H1 (cell line): ENCODE measurements at regions not wholly inside any gene's neighbourhood (a gene's known extent, or its start where the extent isn't known, plus 50 kb on each side); places are given as distances from the start of the nearest gene placed in this dataset.

ENCODE experiments used
- CTCF ChIA-PET: fragments of 300-600 bp; sonication (Branson Sonifier 250); formaldehyde crosslinking; loops from one replicate; lab custom pipeline; 2021; ENCODE audit not compliant: partially characterized antibody; lab: Charles Lee
- POLR2A ChIA-PET: fragments of 300-600 bp; sonication (Branson Sonifier 250); formaldehyde crosslinking; loops from one replicate; lab custom pipeline; 2021; ENCODE audit warnings: inconsistent platforms; ENCODE audit not compliant: partially characterized antibody; lab: Charles Lee
- DNase-seq, 2 experiments: peaks; one replicate each; pipeline versions ENCODE4 v3.0.0 to v3.0.0-alpha.2; 2010 to 2022; ENCODE audit warnings: low spot score in 2 of 2, low read depth in 1 of 2, mixed read lengths in 1 of 2
- FAIRE-seq: peaks from 2 replicates; lab custom pipeline; 2011; peaks lifted over from hg19 to GRCh38; lab: Jason Lieb, UNC
- H2AFZ ChIP-seq: 2 replicates; pipeline ENCODE4 v1.8.1; 2012; ENCODE audit warnings: low read length, inconsistent platforms
- H2AK5ac ChIP-seq: 2 replicates; pipeline ENCODE4 v1.6.1; 2013; ENCODE audit warnings: low read depth, low read length
- H2BK120ac ChIP-seq: replicated peaks from 2 replicates; pipeline ENCODE3; 2013; ENCODE audit warnings: low read depth, low read length, inconsistent platforms
- H2BK12ac ChIP-seq: 2 replicates; pipeline ENCODE4 v1.6.1; 2013; ENCODE audit warnings: low read depth, low read length
- H2BK15ac ChIP-seq: 2 replicates; pipeline ENCODE4 v1.6.1; 2013; ENCODE audit warnings: low read length
- H2BK20ac ChIP-seq: 2 replicates; pipeline ENCODE4 v1.6.1; 2013; ENCODE audit warnings: low read length
- H2BK5ac ChIP-seq: 2 replicates; pipeline ENCODE4 v1.6.1; 2013; ENCODE audit warnings: low read depth, low read length
- H3K14ac ChIP-seq: 2 replicates; pipeline ENCODE4 v1.6.1; 2013; ENCODE audit warnings: inconsistent platforms; ENCODE audit not compliant: insufficient read length
- H3K18ac ChIP-seq: 2 replicates; pipeline ENCODE4 v1.6.1; 2013; ENCODE audit warnings: low read length; ENCODE audit errors: extremely low read depth
- H3K23ac ChIP-seq: 2 replicates; pipeline ENCODE4 v1.6.1; 2013; ENCODE audit warnings: inconsistent platforms; ENCODE audit not compliant: insufficient read length
- H3K23me2 ChIP-seq: 2 replicates; pipeline ENCODE4 v1.6.1; 2013; ENCODE audit warnings: low read depth, low read length
- H3K27ac ChIP-seq: 2 replicates; pipeline ENCODE4 v1.6.1; 2011; ENCODE audit warnings: low read depth, low read length, inconsistent platforms
- H3K27me3 ChIP-seq, 4 experiments: replicated peaks in 1 of 4; 1 replicate in 1 of 4; 2 replicates in 3 of 4; pipeline versions ENCODE4 v1.6.1 to v1.8.1; 2011 to 2013; ENCODE audit warnings: low read length in 3 of 4, mild to moderate bottlenecking in 3 of 4, inconsistent platforms in 2 of 4, mixed read lengths in 2 of 4, moderate library complexity in 1 of 4; ENCODE audit not compliant: control insufficient read depth in 3 of 4, insufficient read depth in 3 of 4; ENCODE audit errors: extremely low read depth in 1 of 4
- H3K36me3 ChIP-seq, 4 experiments: 2 replicates each; pipeline versions ENCODE4 v1.6.1 to v1.8.1; 2011 to 2013; ENCODE audit warnings: mild to moderate bottlenecking in 4 of 4, low read length in 3 of 4, moderate library complexity in 2 of 4, control low read depth in 1 of 4, inconsistent platforms in 1 of 4; ENCODE audit not compliant: insufficient read depth in 4 of 4, control insufficient read depth in 2 of 4
- H3K4ac ChIP-seq: replicated peaks from 2 replicates; pipeline ENCODE3; 2013; ENCODE audit warnings: low read length, low read depth, mixed read lengths, inconsistent platforms; ENCODE audit not compliant: insufficient read length
- H3K4me1 ChIP-seq, 4 experiments: replicated peaks in 1 of 4; 1 replicate in 1 of 4; 2 replicates in 3 of 4; pipeline versions ENCODE4 v1.6.1 to v1.8.1; 2011 to 2013; ENCODE audit warnings: low read length in 3 of 4, inconsistent platforms in 2 of 4, mixed read lengths in 1 of 4; ENCODE audit not compliant: insufficient read depth in 4 of 4, control insufficient read depth in 3 of 4
- H3K4me2 ChIP-seq, 2 experiments: 2 replicates each; pipeline versions ENCODE4 v1.6.1 to v1.8.1; 2011 to 2013; ENCODE audit warnings: low read depth in 2 of 2, low read length in 2 of 2, control low read depth in 1 of 2, inconsistent platforms in 1 of 2, mild to moderate bottlenecking in 1 of 2; ENCODE audit not compliant: insufficient read depth in 1 of 2
- H3K4me3 ChIP-seq, 4 experiments: fragments of 200-600, 300-600 bp in 1 of 4; sonication (generic), shearing (Covaris generic), sonication (Bioruptor Twin) in 1 of 4; 2 replicates each; pipeline versions ENCODE4 v1.5.1 to v1.8.1; 2011 to 2016; ENCODE audit warnings: low read length in 4 of 4, low read depth in 3 of 4, control low read depth in 2 of 4, inconsistent platforms in 2 of 4, mild to moderate bottlenecking in 2 of 4, mixed read lengths in 1 of 4, moderate library complexity in 1 of 4; ENCODE audit not compliant: insufficient read depth in 2 of 4; ENCODE audit errors: extremely low read depth in 1 of 4
- H3K56ac ChIP-seq: replicated peaks from 2 replicates; pipeline ENCODE3; 2013; ENCODE audit warnings: low read depth, mild to moderate bottlenecking, mixed read lengths, low read length, inconsistent platforms; ENCODE audit not compliant: insufficient read length
- H3K79me1 ChIP-seq: 2 replicates; pipeline ENCODE4 v1.6.1; 2013; ENCODE audit warnings: low read depth, low read length, control low read depth
- H3K79me2 ChIP-seq, 2 experiments: 2 replicates each; pipeline versions ENCODE4 v1.6.1 to v1.8.1; 2012 to 2013; ENCODE audit warnings: low read length in 2 of 2, mild to moderate bottlenecking in 2 of 2, inconsistent platforms in 1 of 2; ENCODE audit not compliant: insufficient read depth in 2 of 2, control insufficient read depth in 1 of 2
- H3K9ac ChIP-seq, 4 experiments: replicated peaks in 1 of 4; 1 replicate in 1 of 4; 2 replicates in 3 of 4; pipeline versions ENCODE4 v1.6.1 to v1.8.1; 2011 to 2013; ENCODE audit warnings: low read depth in 3 of 4, low read length in 3 of 4, control low read depth in 2 of 4, mild to moderate bottlenecking in 2 of 4, moderate library complexity in 2 of 4, inconsistent platforms in 1 of 4; ENCODE audit errors: extremely low read depth in 1 of 4
- H3K9me3 ChIP-seq, 2 experiments: 2 replicates each; pipeline versions ENCODE4 v1.6.1 to v1.8.1; 2012 to 2013; ENCODE audit warnings: mild to moderate bottlenecking in 2 of 2, moderate library complexity in 2 of 2, control low read depth in 1 of 2, inconsistent platforms in 1 of 2, low read depth in 1 of 2, low read length in 1 of 2, mixed read lengths in 1 of 2; ENCODE audit not compliant: insufficient read depth in 2 of 2
- H4K20me1 ChIP-seq, 2 experiments: replicated peaks in 1 of 2; 2 replicates each; pipeline versions ENCODE3 to v1.8.1; 2011 to 2013; ENCODE audit warnings: inconsistent platforms in 2 of 2, low read length in 2 of 2, mild to moderate bottlenecking in 1 of 2; ENCODE audit not compliant: insufficient read depth in 2 of 2, control insufficient read depth in 1 of 2
- H4K5ac ChIP-seq: 2 replicates; pipeline ENCODE4 v1.6.1; 2013; ENCODE audit warnings: low read length, low read depth, mixed read lengths, inconsistent platforms; ENCODE audit not compliant: insufficient read length
- H4K8ac ChIP-seq: 2 replicates; pipeline ENCODE4 v1.8.0; 2013; ENCODE audit warnings: mild to moderate bottlenecking, moderate library complexity, low read length, inconsistent platforms; ENCODE audit not compliant: insufficient read depth; ENCODE audit errors: extremely low read depth
- H4K91ac ChIP-seq: replicated peaks from 2 replicates; pipeline ENCODE3; 2013; ENCODE audit warnings: low read length, mixed read lengths, inconsistent platforms; ENCODE audit not compliant: insufficient read length
- WGBS, 2 experiments: shearing (Covaris generic) in 1 of 2; methylation state at CpG; one replicate each; pipeline versions ENCODE4 v1.1.6 to v1.1.7; 2013 to 2015; ENCODE audit warnings: low lambda C conversion rate in 2 of 2, mixed read lengths in 2 of 2, inconsistent platforms in 1 of 2, low coverage in 1 of 2, missing lambda C conversion rate in 1 of 2; ENCODE audit not compliant: insufficient replicate concordance in 2 of 2, insufficient coverage in 1 of 2, insufficient read length in 1 of 2; ENCODE audit errors: extremely low coverage in 1 of 2, missing lambda C conversion rate in 1 of 2; 5-methylcytosine and 5-hydroxymethylcytosine counted together

DNA sequence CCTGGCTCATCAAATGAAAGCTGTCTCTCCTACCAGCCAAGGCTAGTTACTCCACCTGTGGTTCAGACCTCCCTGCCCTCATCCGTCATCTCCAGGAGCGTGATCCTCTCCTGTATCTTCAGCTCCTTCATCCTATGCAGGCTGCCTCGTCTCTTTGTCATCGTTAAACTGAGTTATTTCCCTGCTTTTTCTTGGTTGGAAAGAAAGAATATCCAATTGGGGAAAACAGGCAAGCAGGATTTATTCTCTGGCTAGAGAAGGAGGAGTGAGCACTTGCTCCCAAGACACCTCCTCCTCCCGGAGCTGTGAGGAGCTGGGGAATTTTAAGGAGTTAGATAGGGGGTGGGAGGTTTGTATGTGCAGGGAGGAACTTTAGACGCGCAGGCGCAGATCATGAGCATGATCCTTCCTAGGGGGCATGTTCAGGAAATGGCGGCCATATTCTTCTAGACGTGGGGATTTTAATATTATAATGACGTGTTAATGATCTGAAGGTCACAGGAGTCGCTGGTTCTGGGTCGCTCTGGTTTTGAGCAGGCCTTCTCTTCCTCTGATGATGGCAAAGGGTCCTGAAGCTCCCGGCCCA, 156.4 kb upstream of the KL start:
- FAIRE-seq, result no peak
- H3K18ac ChIP-seq, result no peak overlapping the region
- H4K20me1 ChIP-seq, result no peaks in the 10 kb centered on the region
- H2BK5ac ChIP-seq, result no peak overlapping the region
- H3K4ac ChIP-seq, result no peak overlapping the region
- peaks cover 12% of the 10 kb centered on the region in 2 experiments; a peak in 3 of 4 replicates for H3K9me3 ChIP-seq
- no peak overlapping the region for H3K14ac ChIP-seq
- H4K91ac ChIP-seq, result no peak overlapping the region
- CTCF ChIA-PET, result interaction anchor here (1.0 to 1.2 kb wide), 2 partner anchors 10 to 69 kb away, joined by 3 read pairs; no protein-coding TSS in a partner anchor
- no peak overlapping the region for H2AK5ac ChIP-seq
- POLR2A ChIA-PET, result no interaction called here
- H2BK20ac ChIP-seq, result no peak overlapping the region
- H2AFZ ChIP-seq, result no peak overlapping the region
- no peak for DNase-seq
- no peak overlapping the region for H2BK15ac ChIP-seq
- H3K4me1 ChIP-seq, result no peaks in the 10 kb centered on the region
- H3K9ac ChIP-seq, result no peak overlapping the region
- no peaks in the 10 kb centered on the region for H3K23me2 ChIP-seq
- WGBS, 2 experiments, result 92% methylated on average over 14 of the region's 14 CpGs; no CpG with 5 or more reads in 1 of the 2 experiments
- no peak overlapping the region for H3K56ac ChIP-seq
- H3K79me2 ChIP-seq, result no peaks in the 10 kb centered on the region
- H3K23ac ChIP-seq, result no peak overlapping the region
- H3K79me1 ChIP-seq, result no peaks in the 10 kb centered on the region
- H2BK120ac ChIP-seq, result no peak overlapping the region
- no peak overlapping the region for H4K8ac ChIP-seq
- H2BK12ac ChIP-seq, result no peak overlapping the region
- H4K5ac ChIP-seq, result no peak overlapping the region
- H3K27ac ChIP-seq, result no peak overlapping the region
- H3K36me3 ChIP-seq, result no peaks in the 10 kb centered on the region
- H3K4me2 ChIP-seq, result no peak overlapping the region
- H3K27me3 ChIP-seq, result no peaks in the 10 kb centered on the region
- no peak overlapping the region for H3K4me3 ChIP-seq
